ENCODE measurements at regions not wholly inside any gene's neighbourhood (a gene's known extent, or its start where the extent isn't known, plus 50 kb on each side); places are given as distances from the start of the nearest gene placed in this dataset.

DNA sequence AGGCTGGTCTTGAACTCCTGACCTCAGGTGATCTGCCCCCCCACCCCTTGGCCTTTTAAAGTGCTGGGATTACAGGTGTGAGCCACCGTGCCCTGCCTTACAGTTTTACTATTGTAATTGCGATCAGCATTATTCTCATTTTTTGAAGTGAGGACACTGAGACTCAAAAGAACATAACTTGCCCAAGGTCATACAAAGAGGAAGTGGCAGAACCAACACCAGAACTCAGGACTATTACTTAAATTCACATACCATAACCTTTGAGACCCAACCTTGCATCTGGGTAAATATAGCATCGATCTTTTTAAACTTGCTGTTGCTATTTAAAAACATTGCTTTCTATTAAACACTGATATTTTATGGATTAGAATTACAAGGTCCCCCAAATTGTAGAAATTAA, 54.2 kb downstream of the FOXI1 start:
- no peak for TF ChIP-seq CTCF (conservative IDR thresholded peaks at IDR 0.05; ENCODE audit: low read length)
- no peak overlapping the region for H3K4me3 ChIP-seq (ENCODE audit: low read length)
- no peak for DNase-seq (ENCODE audit: low read depth)

GRCh38 chr5:170161069-170161468, 55.4 kb downstream of the FOXI1 start:
- peak; percentile 49 for DNase-seq (ENCODE audit: low read depth)
- H3K4me3 ChIP-seq (ENCODE audit: low read length), result no peak overlapping the region
- TF ChIP-seq CTCF (conservative IDR thresholded peaks at IDR 0.05; ENCODE audit: low read length), result no peak

GRCh38 chr5:170162631-170163321, 57.1 kb downstream of the FOXI1 start:
- no peak for DNase-seq (ENCODE audit: low read depth)
- TF ChIP-seq CTCF (conservative IDR thresholded peaks at IDR 0.05; ENCODE audit: low read length), result no peak
- no peak overlapping the region for H3K4me3 ChIP-seq (ENCODE audit: low read length)

GRCh38 chr5:170164087-170164486, 58.4 kb downstream of the FOXI1 start:
- no peak overlapping the region for H3K4me3 ChIP-seq (ENCODE audit: low read length)
- DNase-seq (ENCODE audit: low read depth), result no peak
- no peak for TF ChIP-seq CTCF (conservative IDR thresholded peaks at IDR 0.05; ENCODE audit: low read length)

GRCh38 chr5:170164921-170165320, 59.2 kb downstream of the FOXI1 start:
- no peak for DNase-seq (ENCODE audit: low read depth)
- H3K4me3 ChIP-seq (ENCODE audit: low read length), result no peak overlapping the region
- TF ChIP-seq CTCF (conservative IDR thresholded peaks at IDR 0.05; ENCODE audit: low read length), result no peak

GRCh38 chr5:170166101-170166500, 60.4 kb downstream of the FOXI1 start:
- no peak for DNase-seq (ENCODE audit: low read depth)

More at GRCh38 chr5:170166101-170166500, 60.4 kb downstream of the FOXI1 start:
- H3K4me3 ChIP-seq (ENCODE audit: low read length), result no peak overlapping the region
- no peak for TF ChIP-seq CTCF (conservative IDR thresholded peaks at IDR 0.05; ENCODE audit: low read length)

Data from AG10803 (cell line).